Gastroesophageal sphincter (tissue), 3 donors: ENCODE measurements at regions not wholly inside any gene's neighbourhood (a gene's known extent, or its start where the extent isn't known, plus 50 kb on each side); places are given as distances from the start of the nearest gene placed in this dataset.

Experiments used
- CTCF ChIP-seq, 4 experiments: fragments of 200-600 bp in 2 of 4; fragments of 450-650 bp in 2 of 4; sonication (generic) in 1 of 4; IDR thresholded peaks; one replicate each; pipeline ENCODE4 v1.5.1; 2017 to 2019; ENCODE audit warnings: antibody characterized with exemption in 4 of 4, mild to moderate bottlenecking in 2 of 4, moderate library complexity in 2 of 4
- EP300 ChIP-seq: sonication (generic); formaldehyde crosslinking; IDR thresholded peaks from one replicate; pipeline ENCODE4 v1.6.1; 2017; ENCODE audit warnings: antibody characterized with exemption, mild to moderate bottlenecking
- POLR2A ChIP-seq, 2 donors: fragments of 450-650 bp; IDR thresholded peaks; one replicate each; pipeline ENCODE4 v1.6.1; 2017; ENCODE audit warnings: antibody characterized with exemption in 2 of 2, mild to moderate bottlenecking in 2 of 2, moderate library complexity in 1 of 2
- POLR2AphosphoS5 ChIP-seq: sonication (generic); formaldehyde crosslinking; IDR thresholded peaks from one replicate; pipeline ENCODE4 v1.6.1; 2017; ENCODE audit warnings: antibody characterized with exemption

- TF ChIP-seq CTCF (IDR thresholded peaks at IDR 0.05) (no peak), POLR2AphosphoS5 (no peak), EP300 (no peak), POLR2A (IDR thresholded peaks at IDR 0.05) (no peak)
Observed at GRCh38 chr11:128251140-128251539, 336.2 kb downstream of the ETS1 start.
